ENCODE measurements at regions not wholly inside any gene's neighbourhood (a gene's known extent, or its start where the extent isn't known, plus 50 kb on each side); places are given as distances from the start of the nearest gene placed in this dataset.
"Not testable (repeated sequence)": the region's sequence is repeated elsewhere in the genome, so short reads cannot be mapped to it uniquely, and the experiment has no call there.

- H3K4me1 ChIP-seq (ENCODE audit: control extremely low read depth in 1 of 4, control insufficient read depth in 4 of 4, insufficient read depth in 4 of 4, low read length in 3 of 4) = no peaks in the 10 kb centered on the region
- peaks cover 0 to 12% (median 0%) of the 10 kb centered on the region in 5 experiments for H3K27me3 ChIP-seq (replicated peaks in 2 of 5; ENCODE audit: control insufficient read depth in 4 of 5, insufficient read depth in 5 of 5, low read length in 4 of 5)
- H3K36me3 ChIP-seq (ENCODE audit: control insufficient read depth in 4 of 4, insufficient read depth in 4 of 4, low read length in 3 of 4) = no peaks in the 10 kb centered on the region
- no CpG with 5 or more reads among the region's 1 CpG for WGBS (ENCODE audit: insufficient coverage)
- H3K4me3 ChIP-seq (ENCODE audit: control insufficient read depth in 1 of 7, extremely low read depth in 1 of 7, insufficient read depth in 4 of 7, low read depth in 2 of 7, low read length in 6 of 7) = no peak overlapping the region
- H3K27ac ChIP-seq (ENCODE audit: insufficient read depth in 1 of 2, low read depth in 1 of 2, low read length in 2 of 2, poor library complexity in 1 of 2, severe bottlenecking in 2 of 2) = no peak overlapping the region
- DNase-seq = no peak
- ChIA-PET CTCF (no interaction called here), POLR2A (no interaction called here)
- H3K9me3 ChIP-seq (ENCODE audit: control extremely low read depth in 1 of 5, control insufficient read depth in 4 of 5, insufficient read depth in 2 of 5, low read depth in 1 of 5, low read length in 4 of 5) = no peaks in the 10 kb centered on the region
Measured at GRCh38 chr1:112093372-112093694, 103.9 kb upstream of the KCND3 start.

GRCh38 chr1:112099979-112100378, 110.5 kb upstream of the KCND3 start:
- no peaks in the 10 kb centered on the region for H3K4me1 ChIP-seq (ENCODE audit: control extremely low read depth in 1 of 4, control insufficient read depth in 4 of 4, insufficient read depth in 4 of 4, low read length in 3 of 4)
- no peak for DNase-seq
- H3K4me3 ChIP-seq (ENCODE audit: control insufficient read depth in 1 of 7, extremely low read depth in 1 of 7, insufficient read depth in 4 of 7, low read depth in 2 of 7, low read length in 6 of 7) = no peak overlapping the region
- CTCF ChIA-PET = no interaction called here
- H3K27ac ChIP-seq (ENCODE audit: insufficient read depth in 1 of 2, low read depth in 1 of 2, low read length in 2 of 2, poor library complexity in 1 of 2, severe bottlenecking in 2 of 2) = no peak overlapping the region
- no peaks in the 10 kb centered on the region for H3K9me3 ChIP-seq (ENCODE audit: control extremely low read depth in 1 of 5, control insufficient read depth in 4 of 5, insufficient read depth in 2 of 5, low read depth in 1 of 5, low read length in 4 of 5)
- WGBS (ENCODE audit: insufficient coverage) = no CpG with 5 or more reads among the region's 2 CpGs
- POLR2A ChIA-PET = no interaction called here
- no peaks in the 10 kb centered on the region for H3K36me3 ChIP-seq (ENCODE audit: control insufficient read depth in 4 of 4, insufficient read depth in 4 of 4, low read length in 3 of 4)
- peaks cover 0 to 3% (median 0%) of the 10 kb centered on the region in 5 experiments for H3K27me3 ChIP-seq (replicated peaks in 2 of 5; ENCODE audit: control insufficient read depth in 4 of 5, insufficient read depth in 5 of 5, low read length in 4 of 5)

DNA sequence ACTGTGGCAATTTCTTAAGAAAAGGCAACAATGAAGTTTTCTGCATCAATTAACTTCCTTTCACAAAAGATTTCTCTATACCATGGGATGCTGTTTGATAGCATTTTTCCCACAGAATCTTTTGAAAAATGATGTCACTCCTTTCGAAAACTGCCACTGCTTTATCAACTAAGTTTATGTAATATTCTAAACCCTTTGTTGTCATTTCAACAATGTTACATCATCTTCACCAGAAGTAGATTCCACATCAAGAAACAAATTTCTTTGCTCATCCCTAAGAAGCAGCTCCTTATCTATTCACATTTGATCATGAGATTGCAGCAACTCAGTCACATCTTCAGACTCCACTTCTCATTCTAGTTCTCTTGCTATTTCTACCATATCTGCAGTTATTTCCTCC, 116.1 kb upstream of the KCND3 start:
- Histone ChIP-seq H3K36me3 (ENCODE audit: control insufficient read depth in 4 of 4, insufficient read depth in 4 of 4, low read length in 3 of 4) (no peaks in the 10 kb centered on the region), H3K27ac (ENCODE audit: insufficient read depth in 1 of 2, low read depth in 1 of 2, low read length in 2 of 2, poor library complexity in 1 of 2, severe bottlenecking in 2 of 2) (no peak overlapping the region), H3K9me3 (ENCODE audit: control extremely low read depth in 1 of 5, control insufficient read depth in 4 of 5, insufficient read depth in 2 of 5, low read depth in 1 of 5, low read length in 4 of 5) (peaks cover 0 to 8% (median 3%) of the 10 kb centered on the region in 5 experiments), H3K4me3 (ENCODE audit: control insufficient read depth in 1 of 7, extremely low read depth in 1 of 7, insufficient read depth in 4 of 7, low read depth in 2 of 7, low read length in 6 of 7) (no peak overlapping the region), H3K27me3 (replicated peaks in 2 of 5; ENCODE audit: control insufficient read depth in 4 of 5, insufficient read depth in 5 of 5, low read length in 4 of 5) (no peaks in the 10 kb centered on the region), H3K4me1 (ENCODE audit: control extremely low read depth in 1 of 4, control insufficient read depth in 4 of 4, insufficient read depth in 4 of 4, low read length in 3 of 4) (no peaks in the 10 kb centered on the region)
- CTCF ChIA-PET = no interaction called here
- WGBS (ENCODE audit: insufficient coverage) = 100% methylated on average over 1 of the region's 1 CpG
- DNase-seq = no peak
- POLR2A ChIA-PET = no interaction called here

- H3K4me1 ChIP-seq (ENCODE audit: control extremely low read depth in 1 of 4, control insufficient read depth in 4 of 4, insufficient read depth in 4 of 4, low read length in 3 of 4) = no peaks in the 10 kb centered on the region
- ChIA-PET CTCF (no interaction called here), POLR2A (no interaction called here)
- H3K27ac ChIP-seq (ENCODE audit: insufficient read depth in 1 of 2, low read depth in 1 of 2, low read length in 2 of 2, poor library complexity in 1 of 2, severe bottlenecking in 2 of 2) = no peak overlapping the region
- H3K9me3 ChIP-seq (ENCODE audit: control extremely low read depth in 1 of 5, control insufficient read depth in 4 of 5, insufficient read depth in 2 of 5, low read depth in 1 of 5, low read length in 4 of 5) = peaks cover 0 to 8% (median 3%) of the 10 kb centered on the region in 5 experiments
- no peak overlapping the region for H3K4me3 ChIP-seq (ENCODE audit: control insufficient read depth in 1 of 7, extremely low read depth in 1 of 7, insufficient read depth in 4 of 7, low read depth in 2 of 7, low read length in 6 of 7)
- no peaks in the 10 kb centered on the region for H3K27me3 ChIP-seq (replicated peaks in 2 of 5; ENCODE audit: control insufficient read depth in 4 of 5, insufficient read depth in 5 of 5, low read length in 4 of 5)
- 93% methylated on average over 3 of the region's 3 CpGs for WGBS (ENCODE audit: insufficient coverage)
- H3K36me3 ChIP-seq (ENCODE audit: control insufficient read depth in 4 of 4, insufficient read depth in 4 of 4, low read length in 3 of 4) = no peaks in the 10 kb centered on the region
- no peak for DNase-seq
Measured at GRCh38 chr1:112110031-112110430, 120.6 kb upstream of the KCND3 start.

DNA sequence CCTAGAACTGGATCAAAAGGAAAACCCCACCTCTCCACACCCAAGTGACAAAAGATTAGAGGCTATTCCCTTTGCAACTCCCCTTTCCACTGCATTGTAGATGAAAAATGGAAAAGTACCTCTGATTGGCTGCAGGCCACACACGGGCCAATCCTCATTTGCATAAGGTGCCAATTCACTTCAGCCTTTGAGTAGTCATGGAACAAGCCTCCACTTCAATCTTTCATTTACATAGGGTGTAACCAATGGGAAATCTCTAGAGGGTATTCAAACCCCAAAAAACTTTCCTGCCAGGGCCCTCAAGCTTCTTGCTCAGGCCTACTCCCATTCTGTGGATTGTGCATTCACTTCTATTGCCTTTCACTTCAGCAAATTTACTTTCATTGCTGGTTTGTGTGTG, 122.3 kb upstream of the KCND3 start:
- no peaks in the 10 kb centered on the region for H3K36me3 ChIP-seq (ENCODE audit: control insufficient read depth in 4 of 4, insufficient read depth in 4 of 4, low read length in 3 of 4)
- CTCF ChIA-PET = no interaction called here
- POLR2A ChIA-PET = no interaction called here
- no peak overlapping the region for H3K4me3 ChIP-seq (ENCODE audit: control insufficient read depth in 1 of 7, extremely low read depth in 1 of 7, insufficient read depth in 4 of 7, low read depth in 2 of 7, low read length in 6 of 7)
- no peak for DNase-seq
- H3K27me3 ChIP-seq (replicated peaks in 2 of 5; ENCODE audit: control insufficient read depth in 4 of 5, insufficient read depth in 5 of 5, low read length in 4 of 5) = no peaks in the 10 kb centered on the region
- peaks cover 0 to 3% (median 0%) of the 10 kb centered on the region in 5 experiments for H3K9me3 ChIP-seq (ENCODE audit: control extremely low read depth in 1 of 5, control insufficient read depth in 4 of 5, insufficient read depth in 2 of 5, low read depth in 1 of 5, low read length in 4 of 5)
- H3K27ac ChIP-seq (ENCODE audit: insufficient read depth in 1 of 2, low read depth in 1 of 2, low read length in 2 of 2, poor library complexity in 1 of 2, severe bottlenecking in 2 of 2) = no peak overlapping the region
- 82% methylated on average over 1 of the region's 1 CpG for WGBS (ENCODE audit: insufficient coverage)
- H3K4me1 ChIP-seq (ENCODE audit: control extremely low read depth in 1 of 4, control insufficient read depth in 4 of 4, insufficient read depth in 4 of 4, low read length in 3 of 4) = no peaks in the 10 kb centered on the region

- Histone ChIP-seq H3K9me3 (ENCODE audit: control extremely low read depth in 1 of 5, control insufficient read depth in 4 of 5, insufficient read depth in 2 of 5, low read depth in 1 of 5, low read length in 4 of 5) (no peaks in the 10 kb centered on the region), H3K27me3 (replicated peaks in 2 of 5; ENCODE audit: control insufficient read depth in 4 of 5, insufficient read depth in 5 of 5, low read length in 4 of 5) (no peaks in the 10 kb centered on the region), H3K4me1 (ENCODE audit: control extremely low read depth in 1 of 4, control insufficient read depth in 4 of 4, insufficient read depth in 4 of 4, low read length in 3 of 4) (no peaks in the 10 kb centered on the region), H3K4me3 (ENCODE audit: control insufficient read depth in 1 of 7, extremely low read depth in 1 of 7, insufficient read depth in 4 of 7, low read depth in 2 of 7, low read length in 6 of 7) (no peak overlapping the region), H3K36me3 (ENCODE audit: control insufficient read depth in 4 of 4, insufficient read depth in 4 of 4, low read length in 3 of 4) (no peaks in the 10 kb centered on the region), H3K27ac (ENCODE audit: insufficient read depth in 1 of 2, low read depth in 1 of 2, low read length in 2 of 2, poor library complexity in 1 of 2, severe bottlenecking in 2 of 2) (no peak overlapping the region)
- no peak for DNase-seq
- WGBS (ENCODE audit: insufficient coverage) = 33% methylated on average over 1 of the region's 1 CpG
- POLR2A ChIA-PET = no interaction called here
- CTCF ChIA-PET = no interaction called here
Measured at GRCh38 chr1:112114540-112114939, 125.1 kb upstream of the KCND3 start.

GRCh38 chr1:112126598-112126997, 137.1 kb upstream of the KCND3 start:
- peaks cover 0 to 3% (median 0%) of the 10 kb centered on the region in 5 experiments for H3K9me3 ChIP-seq (ENCODE audit: control extremely low read depth in 1 of 5, control insufficient read depth in 4 of 5, insufficient read depth in 2 of 5, low read depth in 1 of 5, low read length in 4 of 5)
- H3K4me3 ChIP-seq (ENCODE audit: control insufficient read depth in 1 of 7, extremely low read depth in 1 of 7, insufficient read depth in 4 of 7, low read depth in 2 of 7, low read length in 6 of 7) = no peak overlapping the region
- no peaks in the 10 kb centered on the region for H3K4me1 ChIP-seq (ENCODE audit: control extremely low read depth in 1 of 4, control insufficient read depth in 4 of 4, insufficient read depth in 4 of 4, low read length in 3 of 4)
- H3K27me3 ChIP-seq (replicated peaks in 2 of 5; ENCODE audit: control insufficient read depth in 4 of 5, insufficient read depth in 5 of 5, low read length in 4 of 5) = no peaks in the 10 kb centered on the region
- 100% methylated on average over 1 of the region's 2 CpGs for WGBS (ENCODE audit: insufficient coverage)
- POLR2A ChIA-PET = no interaction called here
- DNase-seq = no peak
- no peaks in the 10 kb centered on the region for H3K36me3 ChIP-seq (ENCODE audit: control insufficient read depth in 4 of 4, insufficient read depth in 4 of 4, low read length in 3 of 4)
- H3K27ac ChIP-seq (ENCODE audit: insufficient read depth in 1 of 2, low read depth in 1 of 2, low read length in 2 of 2, poor library complexity in 1 of 2, severe bottlenecking in 2 of 2) = no peak overlapping the region
- CTCF ChIA-PET = no interaction called here

GRCh38 chr1:112127606-112128005, 138.1 kb upstream of the KCND3 start:
- DNase-seq; H3K36me3 ChIP-seq (ENCODE audit: control insufficient read depth in 4 of 4, insufficient read depth in 4 of 4, low read length in 3 of 4); H3K4me3 ChIP-seq (ENCODE audit: control insufficient read depth in 1 of 7, extremely low read depth in 1 of 7, insufficient read depth in 4 of 7, low read depth in 2 of 7, low read length in 6 of 7); POLR2A ChIA-PET; H3K9me3 ChIP-seq (ENCODE audit: control extremely low read depth in 1 of 5, control insufficient read depth in 4 of 5, insufficient read depth in 2 of 5, low read depth in 1 of 5, low read length in 4 of 5); H3K27ac ChIP-seq (ENCODE audit: insufficient read depth in 1 of 2, low read depth in 1 of 2, low read length in 2 of 2, poor library complexity in 1 of 2, severe bottlenecking in 2 of 2); H3K4me1 ChIP-seq (ENCODE audit: control extremely low read depth in 1 of 4, control insufficient read depth in 4 of 4, insufficient read depth in 4 of 4, low read length in 3 of 4); CTCF ChIA-PET; H3K27me3 ChIP-seq (replicated peaks in 2 of 5; ENCODE audit: control insufficient read depth in 4 of 5, insufficient read depth in 5 of 5, low read length in 4 of 5): not testable (repeated sequence)
- 95% methylated on average over 2 of the region's 2 CpGs for WGBS (ENCODE audit: insufficient coverage)

Data from common myeloid progenitor, CD34-positive (primary cell).